ENCODE measurements at regions not wholly inside any gene's neighbourhood (a gene's known extent, or its start where the extent isn't known, plus 50 kb on each side); places are given as distances from the start of the nearest gene placed in this dataset.

- TF ChIP-seq CTCF (IDR thresholded peaks at IDR 0.05; ENCODE audit: low read depth, low read length), result no peak
- TF ChIP-seq EZH2phosphoT487 (IDR thresholded peaks at IDR 0.05; ENCODE audit: low read depth), result no peak
Measured at GRCh38 chr15:23764716-23765115, 77.6 kb upstream of the NDN start.
